ENCODE measurements at regions not wholly inside any gene's neighbourhood (a gene's known extent, or its start where the extent isn't known, plus 50 kb on each side); places are given as distances from the start of the nearest gene placed in this dataset.
"Not testable (repeated sequence)": the region's sequence is repeated elsewhere in the genome, so short reads cannot be mapped to it uniquely, and the experiment has no call there.

- H3K36me3 ChIP-seq (ENCODE audit: control insufficient read depth, insufficient read depth, low read length): no peaks in the 10 kb centered on the region
- no peaks in the 10 kb centered on the region for H3K9me3 ChIP-seq
- BruUV-seq (replicated peaks): no TSS peak
- DNase-seq: no peak
- H3K4me1 ChIP-seq: no peaks in the 10 kb centered on the region
- POLR2A ChIA-PET: no interaction called here
- Mint-ChIP-seq H3K9me3 (ENCODE audit: unreplicated experiment) (no peaks in the 10 kb centered on the region), H3K4me1 (ENCODE audit: low read depth, unreplicated experiment) (no peaks in the 10 kb centered on the region), H3K27ac (ENCODE audit: unreplicated experiment) (no peak overlapping the region), H3K27me3 (ENCODE audit: insufficient read depth, unreplicated experiment) (no peaks in the 10 kb centered on the region), H3K36me3 (ENCODE audit: insufficient read depth, unreplicated experiment) (no peaks in the 10 kb centered on the region), H3K4me3 (ENCODE audit: unreplicated experiment) (no peak overlapping the region)
- CTCF ChIA-PET: no interaction called here
- no peak for TF ChIP-seq CTCF (IDR thresholded peaks at IDR 0.05; ENCODE audit: insufficient read depth in 1 of 2, low read depth in 1 of 2, low read length in 1 of 2, severe bottlenecking in 1 of 2, unreplicated experiment in 1 of 2)
- intact Hi-C loops (cut with micrococcal nuclease; ENCODE audit: unreplicated experiment): no loop called here
- H3K27me3 ChIP-seq (replicated peaks; ENCODE audit: control insufficient read depth, insufficient read depth, low read length): no peaks in the 10 kb centered on the region
- no peak overlapping the region for H3K4me3 ChIP-seq (ENCODE audit: low read depth, low read length)
Observed at GRCh38 chrX:56343219-56343618, 111.1 kb downstream of the KLF8 start.

GRCh38 chrX:56343664-56344063, 111.5 kb downstream of the KLF8 start:
- Mint-ChIP-seq H3K27me3 (ENCODE audit: insufficient read depth, unreplicated experiment) (no peaks in the 10 kb centered on the region), H3K4me3 (ENCODE audit: unreplicated experiment) (no peak overlapping the region), H3K27ac (ENCODE audit: unreplicated experiment) (no peak overlapping the region), H3K4me1 (ENCODE audit: low read depth, unreplicated experiment) (no peaks in the 10 kb centered on the region), H3K36me3 (ENCODE audit: insufficient read depth, unreplicated experiment) (no peaks in the 10 kb centered on the region), H3K9me3 (ENCODE audit: unreplicated experiment) (no peaks in the 10 kb centered on the region)
- BruUV-seq (replicated peaks): no TSS peak
- Histone ChIP-seq H3K27me3 (replicated peaks; ENCODE audit: control insufficient read depth, insufficient read depth, low read length) (no peaks in the 10 kb centered on the region), H3K36me3 (ENCODE audit: control insufficient read depth, insufficient read depth, low read length) (no peaks in the 10 kb centered on the region), H3K4me1 (no peaks in the 10 kb centered on the region), H3K9me3 (no peaks in the 10 kb centered on the region), H3K4me3 (ENCODE audit: low read depth, low read length) (no peak overlapping the region)
- no peak for DNase-seq
- no peak for TF ChIP-seq CTCF (IDR thresholded peaks at IDR 0.05; ENCODE audit: insufficient read depth in 1 of 2, low read depth in 1 of 2, low read length in 1 of 2, severe bottlenecking in 1 of 2, unreplicated experiment in 1 of 2)
- CTCF ChIA-PET: no interaction called here
- POLR2A ChIA-PET: no interaction called here
- intact Hi-C loops (cut with micrococcal nuclease; ENCODE audit: unreplicated experiment): no loop called here

GRCh38 chrX:56358145-56358544, 126.0 kb downstream of the KLF8 start:
- H3K4me3 ChIP-seq (ENCODE audit: low read depth, low read length); H3K27ac Mint-ChIP-seq (ENCODE audit: unreplicated experiment); POLR2A ChIA-PET: not testable (repeated sequence)

GRCh38 chrX:56365171-56365570, 133.0 kb downstream of the KLF8 start:
- BruUV-seq (replicated peaks); H3K4me1 Mint-ChIP-seq (ENCODE audit: low read depth, unreplicated experiment); H3K4me3 ChIP-seq (ENCODE audit: low read depth, low read length); H3K27me3 ChIP-seq (replicated peaks; ENCODE audit: control insufficient read depth, insufficient read depth, low read length); CTCF ChIA-PET; H3K9me3 Mint-ChIP-seq (ENCODE audit: unreplicated experiment); DNase-seq; intact Hi-C loops (cut with micrococcal nuclease; ENCODE audit: unreplicated experiment); H3K27me3 Mint-ChIP-seq (ENCODE audit: insufficient read depth, unreplicated experiment); H3K9me3 ChIP-seq; H3K36me3 Mint-ChIP-seq (ENCODE audit: insufficient read depth, unreplicated experiment); H3K36me3 ChIP-seq (ENCODE audit: control insufficient read depth, insufficient read depth, low read length); H3K4me3 Mint-ChIP-seq (ENCODE audit: unreplicated experiment); H3K4me1 ChIP-seq; POLR2A ChIA-PET; H3K27ac Mint-ChIP-seq (ENCODE audit: unreplicated experiment): not testable (repeated sequence)

More at GRCh38 chrX:56358145-56358544, 126.0 kb downstream of the KLF8 start:
- intact Hi-C loops (cut with micrococcal nuclease; ENCODE audit: unreplicated experiment); H3K36me3 Mint-ChIP-seq (ENCODE audit: insufficient read depth, unreplicated experiment); H3K9me3 ChIP-seq; CTCF ChIA-PET; H3K9me3 Mint-ChIP-seq (ENCODE audit: unreplicated experiment); H3K27me3 Mint-ChIP-seq (ENCODE audit: insufficient read depth, unreplicated experiment); BruUV-seq (replicated peaks); H3K27me3 ChIP-seq (replicated peaks; ENCODE audit: control insufficient read depth, insufficient read depth, low read length); H3K36me3 ChIP-seq (ENCODE audit: control insufficient read depth, insufficient read depth, low read length); H3K4me3 Mint-ChIP-seq (ENCODE audit: unreplicated experiment); H3K4me1 Mint-ChIP-seq (ENCODE audit: low read depth, unreplicated experiment); H3K4me1 ChIP-seq; DNase-seq: not testable (repeated sequence)
